ENCODE measurements at regions not wholly inside any gene's neighbourhood (a gene's known extent, or its start where the extent isn't known, plus 50 kb on each side); places are given as distances from the start of the nearest gene placed in this dataset.

DNA sequence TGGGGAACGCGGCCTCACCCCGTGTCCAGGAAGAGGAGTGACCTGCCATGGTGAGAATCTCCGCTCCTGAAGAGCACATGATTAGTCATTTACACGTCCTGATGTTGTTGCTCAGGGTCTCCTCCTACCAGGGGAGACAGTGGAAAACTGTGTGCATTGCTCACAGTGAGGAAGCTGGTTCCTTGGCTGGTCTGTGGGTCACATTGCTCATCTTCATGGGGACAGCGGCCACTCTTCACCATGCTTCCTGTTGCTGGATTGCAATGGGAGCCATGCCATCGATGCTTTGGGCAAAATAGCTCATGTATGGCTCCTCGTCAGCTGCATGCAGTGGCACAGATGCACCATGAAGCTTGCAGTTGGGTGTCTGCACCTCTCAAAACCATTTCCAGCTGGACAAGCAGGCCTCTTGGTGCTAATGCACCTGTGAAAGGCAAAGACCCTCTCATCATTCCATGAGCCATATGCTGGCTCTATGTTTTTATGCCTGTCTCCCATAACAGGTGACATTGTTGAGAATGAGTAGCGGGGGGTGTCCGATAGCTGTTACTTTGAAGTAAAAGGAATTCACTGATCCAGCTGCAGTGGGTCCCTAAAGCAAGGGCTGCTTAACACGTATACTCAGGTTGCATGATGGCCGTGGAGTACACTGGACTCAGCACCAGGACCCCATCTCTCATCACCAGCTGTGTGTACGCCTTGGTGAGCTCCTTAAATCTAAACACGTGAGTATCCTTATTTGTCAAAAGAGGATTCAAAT lies 135.0 kb upstream of the ALKAL2 start:
- no peak for DNase-seq

GRCh38 chr2:421406-421805 lies 133.5 kb upstream of the ALKAL2 start:
- no peak for DNase-seq

GRCh38 chr2:419687-420317 lies 131.9 kb upstream of the ALKAL2 start:
- no peak for DNase-seq

GRCh38 chr2:417662-418061 lies 129.8 kb upstream of the ALKAL2 start:
- DNase-seq = no peak

GRCh38 chr2:417006-417405 lies 129.1 kb upstream of the ALKAL2 start:
- no peak for DNase-seq

GRCh38 chr2:415986-416610 lies 128.2 kb upstream of the ALKAL2 start:
- DNase-seq = no peak

DNA sequence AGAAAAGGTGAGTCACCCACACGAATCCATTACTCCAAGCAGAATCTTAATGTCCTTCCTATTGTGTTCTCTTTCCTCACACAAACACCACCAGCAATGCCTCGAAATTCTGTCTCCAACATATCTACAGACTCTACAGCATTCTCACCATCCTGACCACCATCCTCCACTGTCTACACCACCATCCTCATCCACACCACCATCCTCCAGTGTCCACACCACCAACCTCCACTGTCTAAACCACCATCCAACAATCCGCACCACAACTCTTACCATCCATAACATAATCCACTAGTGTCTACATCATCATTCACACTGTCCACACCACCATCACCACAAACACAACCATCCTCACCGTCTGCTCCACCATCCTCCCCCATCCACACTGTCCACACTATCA lies 121.6 kb upstream of the ALKAL2 start:
- DNase-seq = no peak

DNA sequence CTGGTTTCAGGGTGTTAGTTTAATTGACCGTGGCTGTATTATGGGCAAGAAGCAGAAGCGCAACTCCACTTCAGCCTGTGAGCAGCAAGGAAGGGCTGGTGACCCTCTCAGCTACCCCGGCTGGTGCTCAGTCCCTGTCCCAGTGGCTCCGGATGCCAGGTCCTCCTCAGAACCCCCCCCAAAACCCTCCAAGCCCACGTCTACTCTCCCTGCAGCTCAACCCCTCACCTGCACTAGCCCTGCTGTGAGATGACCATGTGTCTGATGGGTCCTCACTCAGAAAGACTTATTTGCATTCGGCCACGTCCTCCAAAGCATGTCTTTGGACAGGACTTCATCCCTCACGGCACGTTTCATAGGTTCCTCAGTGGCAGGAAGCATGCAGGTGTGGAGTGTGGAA lies 119.7 kb upstream of the ALKAL2 start:
- DNase-seq = no peak

DNA sequence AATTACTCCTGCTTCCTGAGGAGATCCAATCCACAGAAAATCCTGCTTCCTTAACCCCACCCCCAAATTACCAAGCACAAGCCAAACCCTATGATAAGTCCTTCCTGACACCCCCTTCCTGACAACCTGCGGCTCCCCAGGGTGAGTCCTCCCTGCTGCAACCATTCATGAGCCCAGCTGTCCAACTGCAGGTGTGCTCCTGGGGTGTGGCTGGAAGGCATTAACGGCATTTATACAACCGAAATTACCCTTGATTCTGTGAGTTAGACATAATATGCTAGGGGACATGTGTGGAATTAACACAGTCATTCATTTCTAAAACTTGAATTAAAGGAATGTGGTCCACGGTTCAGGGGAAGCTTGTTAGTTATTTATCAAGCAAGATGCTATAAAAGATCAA lies 119.0 kb upstream of the ALKAL2 start:
- no peak for DNase-seq

GRCh38 chr2:406231-406630 lies 118.3 kb upstream of the ALKAL2 start:
- DNase-seq = no peak

DNA sequence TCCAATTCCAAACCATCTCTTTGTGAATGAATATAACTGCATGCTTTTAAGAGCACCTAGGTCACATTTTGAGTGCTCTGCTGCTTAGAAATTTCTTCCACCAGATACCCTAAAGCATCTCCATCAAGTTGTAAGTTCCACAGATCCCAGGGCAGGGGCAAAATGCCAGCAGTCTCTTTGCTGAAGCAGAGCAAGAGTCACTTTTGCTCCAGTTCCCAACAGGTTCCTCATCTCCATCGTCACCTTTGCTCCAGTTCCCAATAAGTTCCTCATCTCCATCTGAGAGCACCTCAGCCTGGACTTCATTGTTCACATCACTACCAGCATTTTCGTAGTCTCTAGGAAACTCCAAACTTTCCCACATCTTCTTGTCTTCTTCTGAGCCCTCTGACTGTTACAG lies 116.7 kb upstream of the ALKAL2 start:
- no peak for DNase-seq

DNA sequence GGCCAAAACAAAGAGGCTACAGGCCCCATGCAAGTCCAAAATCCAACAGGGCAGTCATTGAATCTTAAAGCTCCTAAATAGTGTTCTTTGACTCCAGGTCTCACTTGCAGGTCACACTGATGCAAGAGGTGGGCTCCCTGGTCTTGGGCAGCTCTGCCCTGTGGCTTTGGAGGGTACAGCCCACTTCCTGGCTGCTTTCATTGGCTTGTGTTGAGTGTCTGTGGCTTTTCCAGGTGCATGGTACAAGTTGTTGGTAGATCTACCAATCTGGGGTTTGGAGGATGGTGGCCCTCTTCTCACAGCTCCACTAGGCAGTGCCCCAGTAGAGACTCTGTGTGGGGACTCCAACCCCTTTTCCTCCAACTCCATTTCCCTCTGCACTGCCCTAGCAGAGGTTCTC lies 115.8 kb upstream of the ALKAL2 start:
- no peak for DNase-seq

GRCh38 chr2:402721-403120 lies 114.8 kb upstream of the ALKAL2 start:
- no peak for DNase-seq

GRCh38 chr2:402206-402605 lies 114.3 kb upstream of the ALKAL2 start:
- DNase-seq = no peak

GRCh38 chr2:401019-401679 lies 113.3 kb upstream of the ALKAL2 start:
- no peak for DNase-seq

DNA sequence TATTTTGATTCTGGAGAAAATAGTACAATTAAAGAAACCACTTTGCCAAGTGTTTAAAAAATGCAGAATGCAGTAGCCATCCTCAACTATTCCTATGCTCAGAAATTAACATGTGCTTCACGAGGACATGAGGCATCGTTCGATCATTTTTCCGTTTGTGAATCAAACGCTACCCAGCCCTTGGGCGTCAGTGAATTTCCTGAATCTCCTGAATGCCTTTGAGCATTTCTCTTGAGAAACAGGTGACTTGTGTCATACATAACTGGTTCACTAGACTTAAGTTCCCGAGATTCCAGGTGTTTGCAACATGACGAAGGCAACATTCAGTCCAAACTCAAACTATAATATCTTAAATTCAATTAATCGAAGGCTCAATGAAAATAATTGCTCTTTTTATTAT lies 110.0 kb upstream of the ALKAL2 start:
- no peak for DNase-seq

DNA sequence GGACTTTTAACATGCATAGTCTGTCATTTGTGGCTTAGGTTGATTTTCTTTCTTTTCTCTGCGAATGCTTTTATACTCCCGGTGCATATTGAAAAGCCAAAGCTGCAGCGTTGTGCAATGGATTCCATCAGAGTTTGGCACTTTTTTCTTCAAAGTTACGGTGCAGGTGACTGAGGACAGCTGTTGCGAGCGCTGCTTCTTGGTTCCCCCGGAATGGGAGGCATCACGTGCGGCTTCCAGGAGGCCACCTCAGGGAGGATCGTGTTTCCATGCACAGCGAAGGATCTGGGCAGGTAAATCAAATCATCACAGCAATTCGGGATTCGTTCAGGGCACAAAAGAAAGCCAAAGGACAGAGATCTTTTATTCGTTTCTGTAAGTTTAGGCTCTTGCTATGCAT lies 109.6 kb upstream of the ALKAL2 start:
- no peak for DNase-seq

DNA sequence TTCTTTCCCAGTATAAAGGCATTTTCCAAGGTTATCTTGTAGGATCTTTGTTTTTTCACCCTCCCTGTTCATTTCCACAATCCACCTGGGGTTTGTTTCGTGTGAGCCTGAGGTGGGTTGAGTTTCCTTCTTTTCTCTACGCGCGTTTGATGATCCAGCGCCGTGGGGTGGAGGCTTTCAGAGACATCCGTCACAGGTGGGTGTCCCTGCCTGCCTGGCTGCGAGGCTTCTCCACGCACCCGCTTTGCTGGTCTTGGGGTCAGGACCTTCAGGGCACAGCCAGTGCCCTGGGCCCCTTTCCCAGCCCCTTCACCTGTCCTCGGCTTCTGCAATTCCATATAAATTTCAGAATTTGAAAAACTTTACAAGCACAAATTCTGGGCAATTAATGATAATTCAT lies 109.0 kb upstream of the ALKAL2 start:
- no peak for DNase-seq

- no peak for DNase-seq
Measured at GRCh38 chr2:395886-396285, 108.0 kb upstream of the ALKAL2 start.

- DNase-seq = peak; percentile 60
Measured at GRCh38 chr2:393711-394696, 106.1 kb upstream of the ALKAL2 start.

- no peak for DNase-seq
Measured at GRCh38 chr2:392926-393280, 105.0 kb upstream of the ALKAL2 start.

DNA sequence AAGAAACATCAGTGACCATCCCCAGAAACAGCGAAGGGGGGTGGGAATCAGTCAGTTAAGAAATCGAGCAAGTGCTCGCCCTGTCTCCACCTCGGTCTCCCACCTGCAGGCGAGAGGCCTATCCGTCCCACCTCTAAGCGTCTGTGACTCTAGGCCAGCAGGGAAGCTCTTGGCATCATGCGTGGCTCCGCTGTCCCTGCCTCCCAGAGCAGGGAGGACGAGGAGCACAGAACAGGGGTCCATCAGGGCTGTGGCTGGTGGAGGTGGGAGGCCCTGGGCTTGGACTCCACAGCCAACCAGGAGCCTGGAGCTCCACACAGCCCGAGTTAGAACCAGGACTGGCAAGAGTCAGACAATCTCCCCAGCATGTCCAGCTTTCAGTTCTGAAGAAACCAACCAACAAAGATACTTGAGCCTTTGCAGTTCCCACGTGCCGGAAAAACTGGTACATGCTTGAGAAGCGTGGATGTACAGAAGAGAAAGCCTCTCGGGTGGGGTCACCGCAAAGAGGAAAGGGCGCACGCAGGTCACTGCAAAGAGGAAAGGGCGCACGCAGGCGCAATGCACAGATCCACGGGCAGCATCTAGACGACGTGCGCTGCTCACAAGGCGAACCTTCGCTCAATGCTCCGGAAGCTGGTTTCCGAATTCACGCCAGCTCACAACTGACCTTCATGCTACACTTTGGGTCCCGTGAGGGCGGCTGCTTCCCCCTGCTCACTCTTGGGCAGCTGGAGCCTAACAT lies 104.5 kb upstream of the ALKAL2 start:
- no peak for DNase-seq

Data from activated CD8-positive, alpha-beta memory T cell treated with anti-CD3 and anti-CD28 coated beads, Interleukin-2, amount 50 U/mL, for 4 hours (primary cell).